ENCODE measurements at regions not wholly inside any gene's neighbourhood (a gene's known extent, or its start where the extent isn't known, plus 50 kb on each side); places are given as distances from the start of the nearest gene placed in this dataset.

DNA sequence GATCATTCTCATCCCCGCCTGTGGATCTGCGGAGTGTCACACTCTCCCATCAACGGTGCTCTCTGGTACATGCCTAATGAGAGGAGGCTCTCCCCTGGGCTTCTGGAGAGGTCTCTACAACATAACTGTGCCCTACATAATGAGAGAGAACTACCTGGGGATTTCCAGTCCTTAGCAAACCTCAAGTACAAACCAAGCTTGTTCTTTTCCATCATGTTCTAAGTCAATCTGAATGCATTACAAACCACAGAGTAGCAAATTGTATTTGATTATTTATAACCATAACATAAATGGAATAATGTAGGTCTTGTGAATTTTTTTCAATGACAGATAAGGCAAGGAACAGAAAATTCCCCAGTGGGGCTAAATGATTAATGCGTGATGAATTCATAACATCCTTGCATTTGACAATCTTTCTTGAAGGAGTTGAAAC, 412.4 kb upstream of the NRP1 start:
- no peak overlapping the region for H2AFZ ChIP-seq
- 78 to 82% methylated on average over 4 of the region's 4 CpGs for WGBS, 2 experiments (ENCODE audit: low coverage in 1 of 2, low lambda C conversion rate in 2 of 2, missing lambda C conversion rate in 2 of 2)
- H3K4me3 ChIP-seq = no peak overlapping the region
- no peaks in the 10 kb centered on the region for H3K79me2 ChIP-seq (ENCODE audit: insufficient read depth)
- TF ChIP-seq EZH2 (IDR thresholded peaks at IDR 0.05; ENCODE audit: insufficient read depth, poor library complexity, severe bottlenecking) (no peak), EZH2phosphoT487 (IDR thresholded peaks at IDR 0.05; ENCODE audit: insufficient read depth, low read depth) (no peak)
- H3K4me1 ChIP-seq (ENCODE audit: insufficient read depth) = no peaks in the 10 kb centered on the region
- H3K27me3 ChIP-seq (replicated peaks; ENCODE audit: insufficient read depth) = peaks cover 4% of the 10 kb centered on the region; the same call in 1 of the 2 replicates
- in situ Hi-C loops (cut with MboI) = no loop called here
- no peaks in the 10 kb centered on the region for H3K9me3 ChIP-seq (ENCODE audit: low read depth)
- no peaks in the 10 kb centered on the region for H3F3A ChIP-seq (ENCODE audit: insufficient read depth)
- no peaks in the 10 kb centered on the region for H3K36me3 ChIP-seq (ENCODE audit: low read depth)
- no peak overlapping the region for H3K9ac ChIP-seq
- H3K9me2 ChIP-seq (ENCODE audit: insufficient read depth) = no peaks in the 10 kb centered on the region
- H3K4me2 ChIP-seq (ENCODE audit: unreplicated experiment) = no peak overlapping the region
- H4K20me1 ChIP-seq (ENCODE audit: insufficient read depth) = no peaks in the 10 kb centered on the region
- no peak overlapping the region for H3K27ac ChIP-seq
- no peak for DNase-seq

- no peak for DNase-seq
- peaks cover 4% of the 10 kb centered on the region; the same call in 1 of the 2 replicates for H3K27me3 ChIP-seq (replicated peaks; ENCODE audit: insufficient read depth)
- no peaks in the 10 kb centered on the region for H3K79me2 ChIP-seq (ENCODE audit: insufficient read depth)
- H2AFZ ChIP-seq = no peak overlapping the region
- no peak overlapping the region for H3K4me2 ChIP-seq (ENCODE audit: unreplicated experiment)
- no peaks in the 10 kb centered on the region for H3F3A ChIP-seq (ENCODE audit: insufficient read depth)
- H3K9me2 ChIP-seq (ENCODE audit: insufficient read depth) = no peaks in the 10 kb centered on the region
- TF ChIP-seq EZH2phosphoT487 (IDR thresholded peaks at IDR 0.05; ENCODE audit: insufficient read depth, low read depth) (no peak), EZH2 (IDR thresholded peaks at IDR 0.05; ENCODE audit: insufficient read depth, poor library complexity, severe bottlenecking) (no peak)
- 82 to 84% methylated on average over 6 of the region's 6 CpGs for WGBS, 2 experiments (ENCODE audit: low coverage in 1 of 2, low lambda C conversion rate in 2 of 2, missing lambda C conversion rate in 2 of 2)
- H3K9me3 ChIP-seq (ENCODE audit: low read depth) = no peaks in the 10 kb centered on the region
- in situ Hi-C loops (cut with MboI) = no loop called here
- H3K27ac ChIP-seq = no peak overlapping the region
- no peak overlapping the region for H3K9ac ChIP-seq
- H3K36me3 ChIP-seq (ENCODE audit: low read depth) = no peaks in the 10 kb centered on the region
- H3K4me1 ChIP-seq (ENCODE audit: insufficient read depth) = no peaks in the 10 kb centered on the region
- H4K20me1 ChIP-seq (ENCODE audit: insufficient read depth) = no peaks in the 10 kb centered on the region
- no peak overlapping the region for H3K4me3 ChIP-seq
These were observed 411.7 kb upstream of the NRP1 start for GRCh38 chr10:33746186-33746585.

DNA sequence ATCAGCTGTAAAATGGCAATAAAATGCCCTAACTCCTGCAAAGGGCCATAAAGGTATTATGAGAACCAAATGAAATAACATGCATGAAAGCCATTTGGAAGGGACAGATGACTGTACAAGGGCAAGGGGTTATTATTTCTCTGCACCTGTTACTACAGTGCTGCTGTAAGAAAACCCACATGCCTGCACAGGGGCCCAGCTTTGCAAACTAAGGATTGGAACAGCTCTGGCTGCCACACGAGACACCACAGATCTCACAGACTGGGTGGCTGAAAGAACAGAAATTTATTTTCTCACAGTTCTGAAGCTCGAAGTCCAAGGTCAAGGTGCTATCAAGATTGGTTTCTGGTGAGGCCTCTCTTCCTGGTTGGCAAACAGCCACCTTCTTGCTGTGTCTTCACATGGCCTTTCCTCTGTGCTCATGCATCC, 409.0 kb upstream of the NRP1 start:
- Histone ChIP-seq H3F3A (ENCODE audit: insufficient read depth) (no peaks in the 10 kb centered on the region), H3K27ac (no peak overlapping the region), H3K36me3 (ENCODE audit: low read depth) (no peaks in the 10 kb centered on the region), H3K9ac (no peak overlapping the region), H3K79me2 (ENCODE audit: insufficient read depth) (no peaks in the 10 kb centered on the region), H2AFZ (no peak overlapping the region), H3K4me3 (no peak overlapping the region), H3K4me1 (ENCODE audit: insufficient read depth) (no peaks in the 10 kb centered on the region), H3K9me2 (ENCODE audit: insufficient read depth) (no peaks in the 10 kb centered on the region), H4K20me1 (ENCODE audit: insufficient read depth) (no peaks in the 10 kb centered on the region), H3K9me3 (ENCODE audit: low read depth) (no peaks in the 10 kb centered on the region), H3K4me2 (ENCODE audit: unreplicated experiment) (no peak overlapping the region), H3K27me3 (replicated peaks; ENCODE audit: insufficient read depth) (no peaks in the 10 kb centered on the region)
- DNase-seq = no peak
- 72 to 82% methylated on average over 2 of the region's 2 CpGs for WGBS, 2 experiments (ENCODE audit: low coverage in 1 of 2, low lambda C conversion rate in 2 of 2, missing lambda C conversion rate in 2 of 2)
- TF ChIP-seq EZH2phosphoT487 (IDR thresholded peaks at IDR 0.05; ENCODE audit: insufficient read depth, low read depth) (no peak), EZH2 (IDR thresholded peaks at IDR 0.05; ENCODE audit: insufficient read depth, poor library complexity, severe bottlenecking) (no peak)
- in situ Hi-C loops (cut with MboI) = no loop called here

DNA sequence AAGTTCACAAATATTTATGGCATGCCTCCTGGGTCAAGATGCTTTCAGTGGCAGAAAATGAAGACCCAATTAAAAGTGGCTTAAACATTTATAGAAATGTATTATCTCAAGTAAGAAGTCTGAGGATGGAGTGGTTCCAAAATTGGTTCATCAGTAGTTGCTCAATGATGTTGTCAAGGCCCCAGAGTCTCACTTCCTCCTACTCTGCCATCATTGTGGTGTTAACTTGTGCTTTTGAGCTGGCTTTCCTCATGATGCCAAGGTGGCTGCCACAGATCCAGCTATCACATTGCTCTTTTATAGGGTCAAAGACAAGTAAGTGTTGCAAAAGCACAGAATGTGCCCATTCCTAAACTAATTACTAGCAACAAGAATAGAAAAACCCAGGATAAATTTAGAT, 404.6 kb upstream of the NRP1 start:
- no peaks in the 10 kb centered on the region for H3K9me3 ChIP-seq (ENCODE audit: low read depth)
- no peak overlapping the region for H3K4me3 ChIP-seq
- H3K27ac ChIP-seq = no peak overlapping the region
- H3F3A ChIP-seq (ENCODE audit: insufficient read depth) = no peaks in the 10 kb centered on the region
- no peaks in the 10 kb centered on the region for H3K4me1 ChIP-seq (ENCODE audit: insufficient read depth)
- H3K9me2 ChIP-seq (ENCODE audit: insufficient read depth) = no peaks in the 10 kb centered on the region
- H2AFZ ChIP-seq = no peak overlapping the region
- TF ChIP-seq EZH2 (IDR thresholded peaks at IDR 0.05; ENCODE audit: insufficient read depth, poor library complexity, severe bottlenecking) (no peak), EZH2phosphoT487 (IDR thresholded peaks at IDR 0.05; ENCODE audit: insufficient read depth, low read depth) (no peak)
- H3K27me3 ChIP-seq (replicated peaks; ENCODE audit: insufficient read depth) = no peaks in the 10 kb centered on the region; the same call in 1 of the 2 replicates
- in situ Hi-C loops (cut with MboI) = no loop called here
- no peak overlapping the region for H3K4me2 ChIP-seq (ENCODE audit: unreplicated experiment)
- no peaks in the 10 kb centered on the region for H3K79me2 ChIP-seq (ENCODE audit: insufficient read depth)
- DNase-seq = peak; percentile 15
- no peak overlapping the region for H3K9ac ChIP-seq
- H3K36me3 ChIP-seq (ENCODE audit: low read depth) = no peaks in the 10 kb centered on the region
- no peaks in the 10 kb centered on the region for H4K20me1 ChIP-seq (ENCODE audit: insufficient read depth)

- WGBS, 2 experiments (ENCODE audit: low coverage in 1 of 2, low lambda C conversion rate in 2 of 2, missing lambda C conversion rate in 2 of 2) = 43 to 53% methylated on average over 2 of the region's 2 CpGs
- Histone ChIP-seq H4K20me1 (ENCODE audit: insufficient read depth) (no peaks in the 10 kb centered on the region), H3K9ac (no peak overlapping the region), H3K4me1 (ENCODE audit: insufficient read depth) (no peaks in the 10 kb centered on the region), H3K27me3 (replicated peaks; ENCODE audit: insufficient read depth) (no peaks in the 10 kb centered on the region; the same call in 1 of the 2 replicates), H3K4me2 (ENCODE audit: unreplicated experiment) (no peak overlapping the region), H3K4me3 (no peak overlapping the region), H3K79me2 (ENCODE audit: insufficient read depth) (no peaks in the 10 kb centered on the region), H3F3A (ENCODE audit: insufficient read depth) (no peaks in the 10 kb centered on the region), H3K9me2 (ENCODE audit: insufficient read depth) (no peaks in the 10 kb centered on the region), H3K9me3 (ENCODE audit: low read depth) (no peaks in the 10 kb centered on the region), H3K36me3 (ENCODE audit: low read depth) (no peaks in the 10 kb centered on the region), H2AFZ (no peak overlapping the region), H3K27ac (no peak overlapping the region)
- DNase-seq = peak; percentile 46
- TF ChIP-seq EZH2 (IDR thresholded peaks at IDR 0.05; ENCODE audit: insufficient read depth, poor library complexity, severe bottlenecking) (no peak), EZH2phosphoT487 (IDR thresholded peaks at IDR 0.05; ENCODE audit: insufficient read depth, low read depth) (no peak)
- in situ Hi-C loops (cut with MboI) = no loop called here
These were observed 401.0 kb upstream of the NRP1 start for GRCh38 chr10:33735464-33735923.
